Occipital lobe (tissue), 1 donor: ENCODE measurements at regions not wholly inside any gene's neighbourhood (a gene's known extent, or its start where the extent isn't known, plus 50 kb on each side); places are given as distances from the start of the nearest gene placed in this dataset.

Experiments
- DNase-seq: peaks from one replicate; lab custom pipeline; 2025; lab: John Stamatoyannopoulos, UW

- DNase-seq: no peak
Measured at GRCh38 chr2:41475959-41476358, 571.9 kb upstream of the PKDCC start.

- DNase-seq: no peak
Measured at GRCh38 chr2:41482659-41483058, 565.2 kb upstream of the PKDCC start.

- no peak for DNase-seq
Measured at GRCh38 chr2:41483226-41483625, 564.6 kb upstream of the PKDCC start.

GRCh38 chr2:41483982-41484857, 563.6 kb upstream of the PKDCC start:
- DNase-seq: no peak

GRCh38 chr2:41484858-41485234, 563.0 kb upstream of the PKDCC start:
- DNase-seq: no peak

GRCh38 chr2:41486948-41487347, 560.9 kb upstream of the PKDCC start:
- DNase-seq: no peak

GRCh38 chr2:41488888-41489287, 558.9 kb upstream of the PKDCC start:
- no peak for DNase-seq

GRCh38 chr2:41489638-41490037, 558.2 kb upstream of the PKDCC start:
- DNase-seq: no peak

- no peak for DNase-seq
Measured at GRCh38 chr2:41495050-41495449, 552.8 kb upstream of the PKDCC start.

- no peak for DNase-seq
Measured at GRCh38 chr2:41496908-41497307, 550.9 kb upstream of the PKDCC start.

GRCh38 chr2:41498781-41499180, 549.0 kb upstream of the PKDCC start:
- no peak for DNase-seq

- no peak for DNase-seq
Measured at GRCh38 chr2:41500895-41501294, 546.9 kb upstream of the PKDCC start.

- no peak for DNase-seq
Measured at GRCh38 chr2:41502752-41503151, 545.1 kb upstream of the PKDCC start.

- DNase-seq: no peak
Measured at GRCh38 chr2:41504532-41504931, 543.3 kb upstream of the PKDCC start.

- DNase-seq: no peak
Measured at GRCh38 chr2:41510108-41510507, 537.7 kb upstream of the PKDCC start.

GRCh38 chr2:41521211-41521610, 526.6 kb upstream of the PKDCC start:
- no peak for DNase-seq

- DNase-seq: no peak
Measured at GRCh38 chr2:41527525-41528323, 520.1 kb upstream of the PKDCC start.

- DNase-seq: no peak
Measured at GRCh38 chr2:41535575-41535974, 512.2 kb upstream of the PKDCC start.

GRCh38 chr2:41540272-41540998, 507.4 kb upstream of the PKDCC start:
- no peak for DNase-seq

GRCh38 chr2:41543726-41544125, 504.1 kb upstream of the PKDCC start:
- no peak for DNase-seq

- no peak for DNase-seq
Measured at GRCh38 chr2:41544709-41545108, 503.1 kb upstream of the PKDCC start.

- DNase-seq: no peak
Measured at GRCh38 chr2:41546031-41546430, 501.8 kb upstream of the PKDCC start.
